ENCODE measurements at regions not wholly inside any gene's neighbourhood (a gene's known extent, or its start where the extent isn't known, plus 50 kb on each side); places are given as distances from the start of the nearest gene placed in this dataset.

DNA sequence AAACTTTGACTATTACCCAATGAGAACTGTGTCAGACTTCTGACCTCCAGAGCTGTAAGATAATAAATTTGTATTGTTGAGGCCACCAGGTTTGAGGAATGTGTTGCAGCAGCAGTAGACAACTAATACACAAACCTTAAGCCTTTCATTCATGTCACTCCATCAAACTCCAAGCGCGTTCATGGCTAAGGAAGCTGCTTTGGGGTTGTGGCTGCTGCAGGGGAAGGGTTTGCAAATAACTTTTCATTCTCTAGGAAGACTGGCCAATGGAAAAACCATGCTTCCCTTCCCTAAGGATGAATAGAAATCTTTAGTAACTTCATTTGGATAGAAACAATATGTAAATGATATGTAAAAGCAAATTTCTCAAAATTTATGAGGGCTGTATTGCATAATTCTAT, 170.4 kb downstream of the RHOU start:
- no peak overlapping the region for H3K4me3 ChIP-seq
- TF ChIP-seq POLR2AphosphoS5 (IDR thresholded peaks at IDR 0.05) (no peak), EP300 (IDR thresholded peaks at IDR 0.05) (no peak), POLR2A (IDR thresholded peaks at IDR 0.05) (no peak)
- TF ChIP-seq, protein P1, sequence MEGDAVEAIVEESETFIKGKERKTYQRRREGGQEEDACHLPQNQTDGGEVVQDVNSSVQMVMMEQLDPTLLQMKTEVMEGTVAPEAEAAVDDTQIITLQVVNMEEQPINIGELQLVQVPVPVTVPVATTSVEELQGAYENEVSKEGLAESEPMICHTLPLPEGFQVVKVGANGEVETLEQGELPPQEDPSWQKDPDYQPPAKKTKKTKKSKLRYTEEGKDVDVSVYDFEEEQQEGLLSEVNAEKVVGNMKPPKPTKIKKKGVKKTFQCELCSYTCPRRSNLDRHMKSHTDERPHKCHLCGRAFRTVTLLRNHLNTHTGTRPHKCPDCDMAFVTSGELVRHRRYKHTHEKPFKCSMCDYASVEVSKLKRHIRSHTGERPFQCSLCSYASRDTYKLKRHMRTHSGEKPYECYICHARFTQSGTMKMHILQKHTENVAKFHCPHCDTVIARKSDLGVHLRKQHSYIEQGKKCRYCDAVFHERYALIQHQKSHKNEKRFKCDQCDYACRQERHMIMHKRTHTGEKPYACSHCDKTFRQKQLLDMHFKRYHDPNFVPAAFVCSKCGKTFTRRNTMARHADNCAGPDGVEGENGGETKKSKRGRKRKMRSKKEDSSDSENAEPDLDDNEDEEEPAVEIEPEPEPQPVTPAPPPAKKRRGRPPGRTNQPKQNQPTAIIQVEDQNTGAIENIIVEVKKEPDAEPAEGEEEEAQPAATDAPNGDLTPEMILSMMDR (IDR thresholded peaks at IDR 0.05): no peak
- no peak for DNase-seq
- H3K4me1 ChIP-seq: peaks cover 11 to 17% (median 14%) of the 10 kb centered on the region in 4 donors
- no peaks in the 10 kb centered on the region for H3K9me3 ChIP-seq
- 87 to 92% methylated on average over 2 of the region's 2 CpGs for WGBS, 2 donors
- H3K27me3 ChIP-seq: no peaks in the 10 kb centered on the region
- no peak overlapping the region for H3K27ac ChIP-seq
- no peak for ATAC-seq (ENCODE audit: low FRiP score in 2 of 2)
- H3K36me3 ChIP-seq: no peaks in the 10 kb centered on the region

DNA sequence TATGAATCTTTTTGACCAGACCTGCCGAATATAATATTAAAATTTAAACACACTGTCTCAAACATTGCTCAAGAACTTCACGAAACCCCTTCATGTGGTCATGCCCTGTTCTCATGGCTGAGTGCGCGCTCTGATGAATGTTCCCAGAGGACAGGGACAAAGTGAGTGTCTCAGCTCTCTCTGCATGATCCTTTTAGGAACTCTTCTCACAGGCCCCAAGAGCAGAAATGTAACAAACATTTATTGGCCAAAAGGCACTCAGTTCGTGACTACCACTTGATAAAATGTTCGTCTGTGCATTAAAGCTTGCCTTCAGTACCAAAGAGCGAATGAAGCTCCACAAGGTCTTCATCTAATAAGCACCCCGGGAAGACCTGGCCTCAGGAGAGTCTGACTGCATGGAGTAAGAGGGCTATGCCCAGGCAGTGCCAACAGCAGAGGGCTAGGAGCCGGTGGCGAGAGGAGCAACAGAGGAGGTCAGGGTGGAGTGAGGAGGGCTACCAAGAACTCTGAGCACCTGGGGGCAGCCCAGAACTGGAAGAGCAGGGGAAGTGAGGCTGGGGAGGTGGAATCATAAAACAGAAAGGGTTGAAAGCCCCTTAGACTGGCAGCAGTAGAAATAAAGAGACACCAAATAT, 171.1 kb downstream of the RHOU start:
- ATAC-seq (ENCODE audit: low FRiP score in 2 of 2): no peak
- Histone ChIP-seq H3K9me3 (no peaks in the 10 kb centered on the region), H3K4me3 (no peak overlapping the region), H3K27ac (no peak overlapping the region), H3K4me1 (peaks cover 11 to 14% (median 13%) of the 10 kb centered on the region in 4 donors), H3K27me3 (no peaks in the 10 kb centered on the region), H3K36me3 (no peaks in the 10 kb centered on the region)
- DNase-seq: no peak
- WGBS, 2 donors: 91 to 95% methylated on average over 10 of the region's 10 CpGs
- TF ChIP-seq POLR2AphosphoS5 (IDR thresholded peaks at IDR 0.05) (no peak), POLR2A (IDR thresholded peaks at IDR 0.05) (no peak), EP300 (IDR thresholded peaks at IDR 0.05) (no peak)
- TF ChIP-seq, protein P1 (IDR thresholded peaks at IDR 0.05): no peak

DNA sequence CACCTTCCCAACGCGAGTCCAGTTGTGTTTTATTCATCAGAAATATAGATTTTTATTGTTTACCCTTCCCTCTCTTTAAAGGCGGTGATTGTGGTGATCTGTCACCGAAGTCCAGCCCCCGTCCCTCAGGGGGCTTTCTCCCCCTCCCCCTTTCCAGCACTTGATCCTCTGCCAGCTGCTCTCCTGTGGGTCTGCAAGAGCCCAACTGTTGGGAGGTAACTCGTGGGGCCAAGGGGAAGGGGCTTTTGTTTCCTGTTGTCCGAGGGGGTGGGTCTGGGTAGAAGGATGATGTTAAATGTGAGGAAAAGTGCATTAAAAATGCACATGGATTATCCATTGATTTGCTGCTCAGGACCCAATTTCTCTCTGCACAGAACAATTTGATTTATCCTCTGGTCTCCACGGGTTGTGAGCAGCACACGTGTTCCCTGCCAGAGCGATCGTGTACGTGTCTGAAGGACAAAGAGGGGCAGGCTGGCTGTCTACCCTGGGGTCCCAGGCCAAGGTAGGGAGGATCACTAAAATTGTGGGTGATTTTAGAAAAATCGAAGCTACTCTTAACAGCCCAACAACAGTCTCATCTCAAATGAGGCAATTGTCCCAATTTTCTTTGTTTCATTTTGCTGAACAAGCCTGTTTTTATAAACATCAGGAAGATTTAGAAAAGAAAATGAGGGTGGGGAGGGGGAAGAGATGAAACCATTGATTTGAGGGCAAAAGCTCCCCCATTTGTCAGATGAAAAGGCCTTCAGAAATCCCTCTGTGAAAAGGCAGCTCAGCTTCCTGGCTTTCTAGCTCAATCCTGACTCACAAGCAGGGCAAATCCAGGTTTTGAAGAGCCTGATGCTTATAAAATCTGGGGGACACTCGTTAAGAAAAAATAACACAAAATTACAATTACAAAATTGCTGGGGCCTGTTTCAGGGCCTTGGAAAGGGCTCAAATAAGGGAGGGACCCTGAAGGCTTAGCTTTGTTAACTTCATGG, 176.2 kb downstream of the RHOU start:
- no peak for ATAC-seq (ENCODE audit: low FRiP score in 2 of 2)
- no peak for TF ChIP-seq POLR2AphosphoS5 (IDR thresholded peaks at IDR 0.05)
- TF ChIP-seq, protein P1 (IDR thresholded peaks at IDR 0.05): no peak
- TF ChIP-seq POLR2A (IDR thresholded peaks at IDR 0.05): no peak
- no peak for TF ChIP-seq EP300 (IDR thresholded peaks at IDR 0.05)
- DNase-seq: no peak
- Histone ChIP-seq H3K27ac (no peak overlapping the region), H3K4me1 (no peaks in the 10 kb centered on the region), H3K36me3 (no peaks in the 10 kb centered on the region), H3K9me3 (no peaks in the 10 kb centered on the region), H3K4me3 (no peak overlapping the region), H3K27me3 (no peaks in the 10 kb centered on the region)
- WGBS, 2 donors: 76 to 80% methylated on average over 14 of the region's 14 CpGs

DNA sequence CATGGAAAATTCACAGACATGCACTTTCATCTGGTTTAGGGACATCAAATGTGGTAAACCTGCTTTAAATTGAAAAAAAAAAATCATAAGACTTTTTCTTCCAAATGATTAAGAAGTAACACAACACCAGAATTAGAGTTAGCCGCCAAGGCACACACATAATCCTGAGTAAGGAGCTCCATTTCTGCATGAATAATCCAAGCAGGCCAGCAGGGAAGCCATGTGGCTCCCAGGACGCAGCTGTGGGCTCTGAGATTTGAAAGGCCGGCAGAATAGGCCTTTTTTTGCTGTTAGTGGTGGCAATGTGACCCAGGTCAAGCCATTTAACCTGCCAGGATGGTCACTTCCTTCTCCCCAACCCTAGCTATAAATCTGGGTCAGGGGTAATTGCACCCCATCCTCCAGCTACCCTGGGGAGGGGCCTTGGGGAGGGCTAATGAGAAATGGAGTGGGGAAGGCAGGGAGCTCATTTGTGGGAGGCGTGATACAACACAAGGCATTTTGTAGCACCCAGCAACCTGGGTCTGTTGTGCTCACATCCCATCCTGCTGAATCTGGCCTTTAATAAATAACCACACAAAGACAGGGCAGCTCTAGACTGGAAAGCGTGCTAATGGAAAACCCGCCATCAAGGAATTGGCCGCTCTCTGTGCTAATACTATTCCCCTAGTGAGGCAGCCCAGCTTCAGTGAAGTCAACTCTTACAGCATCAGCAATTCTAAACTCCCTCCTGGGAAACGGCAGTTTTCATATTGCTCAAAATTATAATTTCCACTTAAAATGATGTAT, 178.5 kb downstream of the RHOU start:
- no peak for ATAC-seq (ENCODE audit: low FRiP score in 2 of 2)
- Histone ChIP-seq H3K4me1 (no peaks in the 10 kb centered on the region), H3K4me3 (no peak overlapping the region), H3K9me3 (no peaks in the 10 kb centered on the region), H3K27me3 (no peaks in the 10 kb centered on the region), H3K27ac (no peak overlapping the region), H3K36me3 (no peaks in the 10 kb centered on the region)
- 94 to 98% methylated on average over 8 of the region's 8 CpGs for WGBS, 2 donors
- TF ChIP-seq, protein P1 (IDR thresholded peaks at IDR 0.05): no peak
- TF ChIP-seq EP300 (IDR thresholded peaks at IDR 0.05) (no peak), POLR2A (IDR thresholded peaks at IDR 0.05) (no peak), POLR2AphosphoS5 (IDR thresholded peaks at IDR 0.05) (no peak)
- no peak for DNase-seq

Data from upper lobe of left lung (tissue), 6 donors.